GM21360 (cell line): ENCODE measurements at regions not wholly inside any gene's neighbourhood (a gene's known extent, or its start where the extent isn't known, plus 50 kb on each side); places are given as distances from the start of the nearest gene placed in this dataset.

ENCODE experiments used
- ATAC-seq: cut with Tn5 transposase; IDR thresholded peaks from one replicate; pipeline ENCODE4 v1.9.1; 2021; ENCODE audit warnings: mild to moderate bottlenecking, moderate library complexity; ENCODE audit not compliant: unreplicated experiment

GRCh38 chr5:74501674-74502478 lies 138.7 kb downstream of the ENC1 start:
- ATAC-seq = no peak

- ATAC-seq = no peak
These were observed 140.2 kb downstream of the ENC1 start for GRCh38 chr5:74500110-74500917.

DNA sequence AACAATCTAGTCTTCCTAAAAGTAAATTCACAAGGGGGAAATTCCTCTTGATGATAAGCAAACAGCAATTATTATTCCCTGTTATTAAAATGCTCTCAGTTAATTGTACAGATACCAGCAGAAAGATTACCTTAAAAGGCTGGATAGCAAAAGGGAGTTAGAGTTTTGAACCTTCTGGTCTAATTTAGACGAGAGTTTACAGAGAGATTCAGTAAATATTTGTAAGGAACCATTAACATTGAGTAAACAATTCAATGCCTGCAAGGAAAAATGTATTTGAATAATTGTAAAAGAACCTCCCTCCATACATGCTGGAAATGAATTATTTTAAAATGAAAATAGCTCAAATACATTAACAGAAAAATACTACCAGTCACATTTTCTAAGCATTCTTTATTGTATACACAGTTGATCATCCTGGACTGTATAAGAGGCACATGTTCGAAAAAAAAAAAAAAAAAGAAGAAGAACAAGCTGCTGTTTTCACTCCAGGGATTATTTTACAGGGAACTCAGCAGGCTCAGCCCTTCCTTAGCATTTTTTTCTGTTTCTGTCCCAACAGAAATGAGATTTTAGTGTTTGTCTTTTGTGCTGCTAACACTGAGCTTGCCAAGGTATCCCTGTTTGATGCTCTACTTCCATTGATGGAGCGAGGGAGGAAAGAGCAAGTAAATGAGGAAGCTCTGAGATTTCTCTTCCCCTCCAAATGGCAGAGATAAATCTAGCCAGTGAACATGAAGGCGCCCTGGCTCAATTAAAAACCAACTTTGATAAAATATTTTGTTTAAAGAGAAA lies 141.1 kb downstream of the ENC1 start:
- ATAC-seq = no peak

DNA sequence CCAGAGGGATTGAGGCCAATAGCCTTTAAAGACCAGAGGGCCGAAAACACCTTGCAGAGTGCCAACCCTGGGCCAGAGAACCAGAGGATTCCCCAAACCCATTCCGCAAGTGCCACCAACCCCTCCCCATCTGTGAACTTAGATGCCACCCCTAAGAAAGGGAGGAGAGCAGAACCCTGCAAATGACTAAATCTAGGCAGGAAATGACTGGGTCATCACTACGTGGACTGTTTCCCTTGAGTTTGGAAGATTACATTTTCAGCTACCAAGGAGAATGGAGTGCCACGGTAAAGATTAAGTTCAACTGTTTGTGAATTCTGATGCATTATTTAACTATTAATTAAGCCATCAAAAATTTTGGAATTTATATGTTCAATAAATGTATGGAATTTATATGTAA lies 142.8 kb downstream of the ENC1 start:
- ATAC-seq = no peak

DNA sequence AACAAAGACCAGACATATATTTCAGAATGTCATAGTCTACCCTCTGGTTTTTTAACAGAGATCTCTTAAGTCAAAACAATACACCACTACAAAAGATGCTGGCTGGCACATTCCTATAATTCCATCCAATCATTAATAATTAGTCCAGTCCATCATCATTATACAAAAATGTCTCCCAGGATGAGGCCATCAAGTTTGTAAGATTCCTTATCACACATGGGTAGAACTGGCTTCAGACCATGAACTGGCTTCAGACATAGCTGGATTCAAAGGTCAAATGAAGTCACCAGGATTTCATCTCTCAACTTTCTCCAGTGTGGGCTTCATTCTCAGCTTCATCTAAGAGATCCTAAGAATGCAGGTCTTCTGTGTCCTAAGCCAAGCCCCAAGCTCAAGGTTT lies 147.1 kb downstream of the ENC1 start:
- no peak for ATAC-seq

DNA sequence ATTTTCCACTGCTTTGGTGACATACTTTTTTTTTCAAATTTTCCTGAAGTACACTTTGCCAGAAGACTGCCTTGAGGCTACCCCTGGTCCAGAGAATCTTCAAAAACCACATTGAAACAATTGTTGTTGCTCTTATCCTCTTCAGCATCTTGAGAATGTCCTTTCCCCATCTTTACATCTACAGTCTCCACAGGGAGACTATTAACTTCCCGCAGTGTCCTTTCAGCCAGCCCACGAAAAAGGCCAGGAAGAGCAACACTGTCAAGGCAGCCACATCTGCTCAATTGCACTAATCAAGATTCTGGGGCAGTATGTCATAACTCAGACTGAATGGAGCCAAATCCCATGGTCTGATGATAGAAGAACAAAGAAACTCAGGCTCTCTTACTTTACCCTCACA lies 148.3 kb downstream of the ENC1 start:
- no peak for ATAC-seq

DNA sequence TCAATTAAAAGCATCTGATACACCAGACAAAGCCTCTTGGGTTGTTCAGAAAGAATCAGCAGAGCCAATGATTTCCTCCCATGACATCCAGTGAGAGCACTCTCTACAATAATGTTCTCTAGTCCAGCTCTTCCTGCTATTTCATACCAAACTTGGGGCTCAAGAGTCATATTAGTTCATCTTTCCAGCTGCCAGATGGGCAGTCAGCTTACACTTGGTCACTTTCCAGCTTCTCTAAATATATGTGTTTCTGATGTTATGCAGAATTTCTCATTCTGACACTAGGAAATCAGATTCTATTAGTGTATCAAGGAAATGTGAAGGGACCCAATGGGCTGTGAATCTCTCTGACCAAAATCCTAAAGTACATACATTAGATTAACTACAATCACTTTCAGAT lies 148.9 kb downstream of the ENC1 start:
- ATAC-seq = no peak

DNA sequence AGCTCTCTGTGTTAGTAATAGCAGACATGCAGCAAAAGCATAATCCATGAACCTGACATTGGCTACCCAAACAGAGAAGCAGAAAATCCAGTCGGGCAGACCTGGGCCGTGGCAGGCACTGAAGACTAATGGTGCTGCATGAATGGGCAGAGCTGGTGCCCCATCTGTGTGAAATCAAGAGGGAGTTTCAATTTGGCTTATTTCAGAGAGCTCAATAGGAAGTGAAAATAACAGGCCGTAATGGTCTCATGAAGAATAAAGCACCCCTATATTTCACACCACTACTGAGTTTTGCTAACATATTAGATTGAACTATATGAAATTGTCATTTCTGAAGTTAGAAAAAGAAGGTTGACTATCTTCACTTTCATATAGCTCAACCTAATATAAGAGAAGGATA lies 149.7 kb downstream of the ENC1 start:
- ATAC-seq = peak; percentile 92

DNA sequence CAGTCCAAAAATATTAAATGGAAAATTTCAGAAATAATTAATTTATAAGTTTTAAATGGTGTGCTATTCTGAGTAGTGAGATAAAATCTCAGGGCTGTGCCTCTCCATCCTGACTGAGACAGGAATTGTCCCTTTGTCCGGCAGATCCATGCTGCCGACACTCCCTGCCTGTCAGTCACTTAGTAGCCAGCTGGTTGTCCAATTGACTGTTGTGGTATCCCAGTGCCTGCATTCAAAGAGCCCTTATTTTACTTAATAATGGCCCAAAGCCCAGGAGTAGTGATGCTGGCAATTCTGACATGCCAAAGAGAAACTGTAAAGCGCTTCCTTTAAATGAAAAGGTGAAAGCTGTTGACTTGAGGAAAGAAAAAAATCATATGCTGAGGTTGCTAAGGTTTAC lies 157.5 kb downstream of the ENC1 start:
- ATAC-seq = no peak

- ATAC-seq = no peak
These were observed 158.0 kb downstream of the ENC1 start for GRCh38 chr5:74482523-74482922.

DNA sequence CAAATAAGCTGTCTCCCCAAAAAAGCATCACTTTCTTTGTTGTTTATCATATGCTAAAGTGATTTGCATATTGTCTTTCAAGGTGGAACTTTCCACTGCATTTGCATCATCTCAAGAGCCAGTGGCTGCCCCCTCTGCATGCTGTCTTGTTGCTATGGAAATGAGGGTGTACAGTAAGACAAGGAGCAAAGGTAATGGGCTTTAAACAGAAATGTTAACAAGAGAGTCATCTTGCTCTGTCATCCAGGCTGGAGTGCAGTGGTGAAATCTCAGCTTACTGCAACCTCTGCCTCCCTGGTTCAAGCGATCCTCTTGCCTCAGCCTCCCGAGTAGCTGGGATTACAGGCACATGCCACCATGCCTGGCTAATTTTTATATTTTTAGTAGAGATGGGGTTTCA lies 159.2 kb downstream of the ENC1 start:
- ATAC-seq = peak; percentile 64

DNA sequence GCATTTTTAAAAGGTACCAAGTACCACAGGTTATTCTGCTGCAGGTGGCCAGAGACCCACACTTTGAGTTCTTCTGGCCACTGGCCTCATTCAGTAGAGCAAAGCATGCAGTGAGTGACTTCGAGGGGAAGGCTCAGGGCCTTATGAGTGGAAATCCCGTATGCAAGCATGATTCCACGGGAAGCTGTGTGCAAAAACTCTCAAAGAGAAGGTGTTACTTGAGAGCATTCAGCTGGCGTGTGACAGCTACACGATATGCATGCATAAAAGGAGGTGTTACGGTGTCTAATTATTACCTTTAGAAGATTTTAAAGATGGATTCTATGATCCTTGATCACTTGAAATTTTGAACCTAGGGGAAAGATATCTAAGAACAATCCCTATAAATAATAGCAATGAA lies 160.3 kb downstream of the ENC1 start:
- ATAC-seq = no peak

- ATAC-seq = no peak
These were observed 162.2 kb downstream of the ENC1 start for GRCh38 chr5:74478328-74478727.

GRCh38 chr5:74477761-74478160 lies 162.8 kb downstream of the ENC1 start:
- no peak for ATAC-seq

GRCh38 chr5:74476819-74477453 lies 163.6 kb downstream of the ENC1 start:
- ATAC-seq = no peak

DNA sequence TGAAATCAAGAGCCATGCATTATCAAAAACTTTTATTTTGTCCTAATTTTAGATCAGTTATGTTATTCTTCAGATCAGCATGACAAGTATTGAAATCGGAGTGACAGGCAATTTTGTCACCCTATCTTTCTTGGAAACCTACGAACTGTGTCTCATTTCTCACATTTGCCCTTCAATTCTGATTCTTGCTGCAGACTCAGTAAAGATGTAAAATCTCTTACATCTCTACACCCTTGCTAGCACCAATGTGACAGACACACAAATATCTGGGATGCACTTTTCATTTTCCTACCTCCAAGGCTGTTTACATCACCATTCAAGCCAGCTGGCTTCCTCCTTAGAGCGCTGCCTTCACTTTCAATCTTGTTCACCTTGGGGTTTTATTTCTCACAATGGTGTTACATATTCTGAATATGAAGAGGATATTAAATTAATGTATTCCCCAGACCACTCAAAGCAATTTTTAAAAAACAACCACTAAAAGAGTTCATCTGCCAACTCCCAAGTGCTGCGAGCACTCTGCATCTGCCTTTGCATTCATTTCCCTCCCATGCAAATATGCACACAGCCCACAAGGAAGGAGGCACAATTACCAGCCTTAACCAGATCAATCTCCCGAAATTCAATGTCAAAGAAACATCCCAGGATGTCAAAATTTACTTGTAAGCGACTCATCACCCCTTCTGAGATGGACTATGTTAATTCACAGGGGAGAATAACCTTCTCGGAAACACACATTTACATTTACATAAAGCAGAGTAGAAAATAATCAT lies 164.3 kb downstream of the ENC1 start:
- ATAC-seq = no peak

DNA sequence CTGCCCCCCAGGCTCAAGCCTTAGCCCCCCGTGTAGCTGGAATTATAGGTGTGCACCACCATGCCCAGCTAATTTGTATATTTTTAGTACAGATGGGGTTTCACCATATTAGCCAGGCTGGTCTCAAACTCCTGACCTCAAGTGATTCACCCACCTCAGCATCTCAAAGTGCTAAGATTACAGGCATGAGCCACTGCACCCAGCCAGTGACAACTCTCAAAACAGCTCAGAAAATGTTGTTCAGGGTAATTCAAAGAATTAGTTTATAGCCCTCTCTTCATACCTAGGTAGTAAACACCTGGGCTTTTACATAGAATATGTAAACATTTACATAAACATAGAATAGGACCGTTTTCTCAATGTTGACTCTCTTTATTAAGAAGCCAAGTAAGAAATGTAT lies 168.7 kb downstream of the ENC1 start:
- no peak for ATAC-seq

GRCh38 chr5:74469234-74469994 lies 171.1 kb downstream of the ENC1 start:
- ATAC-seq = no peak

GRCh38 chr5:74468421-74468820 lies 172.1 kb downstream of the ENC1 start:
- ATAC-seq = no peak

DNA sequence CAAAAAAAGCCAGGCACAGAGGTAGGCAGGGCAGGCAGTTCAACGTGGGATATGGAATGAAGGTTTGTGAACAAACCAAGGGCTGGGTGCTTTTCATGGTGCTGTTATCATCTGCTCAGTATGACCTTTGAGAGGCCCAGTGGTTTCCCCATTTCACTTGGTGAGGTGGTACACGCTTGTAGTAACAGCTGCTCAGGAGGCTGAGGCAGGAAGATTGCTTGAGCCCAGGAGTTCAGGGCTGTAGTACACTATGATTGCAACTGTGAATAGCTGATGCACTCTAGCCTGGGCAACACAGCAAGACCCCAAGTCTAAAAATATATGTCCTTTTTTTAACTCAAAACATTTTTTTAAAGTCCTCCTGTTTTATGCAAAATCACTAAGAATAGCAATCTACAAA lies 174.8 kb downstream of the ENC1 start:
- ATAC-seq = no peak
